IMR-90 (cell line): ENCODE measurements at regions not wholly inside any gene's neighbourhood (a gene's known extent, or its start where the extent isn't known, plus 50 kb on each side); places are given as distances from the start of the nearest gene placed in this dataset.
"Not testable (repeated sequence)": the region's sequence is repeated elsewhere in the genome, so short reads cannot be mapped to it uniquely, and the experiment has no call there.

Experiments used
- BHLHE40 ChIP-seq: fragments of 150-350 bp; IDR thresholded peaks from 2 replicates; pipeline ENCODE4 v1.6.1; 2016; ENCODE audit warnings: mild to moderate bottlenecking, low read depth, low read length
- CEBPB ChIP-seq: IDR thresholded peaks from 2 replicates; pipeline ENCODE4 v1.6.1; 2012; ENCODE audit warnings: low read depth, low read length, improper control_type of control experiment
- FOS ChIP-seq: fragments of 150-350 bp; IDR thresholded peaks from 2 replicates; pipeline ENCODE4 v1.6.1; 2016; ENCODE audit warnings: low read depth, low read length
- MAZ ChIP-seq: IDR thresholded peaks from 2 replicates; pipeline ENCODE4 v1.6.1; 2012; ENCODE audit warnings: low read depth, mild to moderate bottlenecking, low read length, improper control_type of control experiment, moderate library complexity, borderline replicate concordance
- MXI1 ChIP-seq: IDR thresholded peaks from 2 replicates; pipeline ENCODE4 v1.6.1; 2012; ENCODE audit warnings: low read depth, mild to moderate bottlenecking, low read length, moderate library complexity, borderline replicate concordance
- POLR2A ChIP-seq: IDR thresholded peaks from 2 replicates; pipeline ENCODE4 v1.6.1; 2012; ENCODE audit warnings: mild to moderate bottlenecking, low read depth, low read length
- RAD21 ChIP-seq: IDR thresholded peaks from 2 replicates; pipeline ENCODE4 v1.6.1; 2012; ENCODE audit warnings: low read length, improper control_type of control experiment
- RCOR1 ChIP-seq: IDR thresholded peaks from 2 replicates; pipeline ENCODE4 v1.6.1; 2012; ENCODE audit warnings: mild to moderate bottlenecking, low read length, improper control_type of control experiment; ENCODE audit not compliant: insufficient replicate concordance
- RFX5 ChIP-seq: IDR thresholded peaks from 2 replicates; pipeline ENCODE4 v1.8.0; 2012; ENCODE audit warnings: low read depth, mild to moderate bottlenecking, low read length, moderate library complexity
- SMC3 ChIP-seq: fragments of 150-350 bp; IDR thresholded peaks from 2 replicates; pipeline ENCODE4 v1.6.1; 2016; ENCODE audit warnings: low read depth, mild to moderate bottlenecking, antibody characterized with exemption, low read length, moderate library complexity
- TF ChIP-seq, protein P1 (sequence below): conservative IDR thresholded peaks from 2 replicates; pipeline ENCODE4 v1.5.1; 2012; ENCODE audit warnings: mild to moderate bottlenecking, low read depth, low read length, improper control_type of control experiment
- TF ChIP-seq, protein P2 (sequence below): fragments of 150-350 bp; IDR thresholded peaks from 2 replicates; pipeline ENCODE4 v1.6.1; 2017; ENCODE audit warnings: mild to moderate bottlenecking, antibody characterized with exemption, low read length, low read depth

DNA sequence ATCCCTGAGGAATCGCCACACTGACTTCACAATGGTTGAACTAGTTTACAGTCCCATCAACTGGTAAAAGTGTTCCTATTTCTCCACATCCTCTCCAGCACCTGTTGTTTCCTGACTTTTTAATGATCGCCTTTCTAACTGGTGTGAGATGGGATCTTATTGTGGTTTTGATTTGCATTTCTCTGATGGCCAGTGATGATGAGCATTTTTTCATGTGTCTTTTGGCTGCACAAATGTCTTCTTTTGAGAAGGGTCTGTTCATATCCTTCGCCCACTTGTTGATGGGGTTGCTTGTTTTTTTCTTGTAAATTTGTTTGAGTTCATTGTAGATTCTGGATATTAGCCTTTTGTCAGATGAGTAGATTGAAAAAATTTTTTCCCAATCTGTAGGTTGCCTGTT is 76.1 kb upstream of the SATB2 start:
- TF ChIP-seq RFX5, POLR2A, MXI1, BHLHE40, RAD21, CEBPB, SMC3, RCOR1, FOS, MAZ: not testable (repeated sequence)
- TF ChIP-seq, protein P1, sequence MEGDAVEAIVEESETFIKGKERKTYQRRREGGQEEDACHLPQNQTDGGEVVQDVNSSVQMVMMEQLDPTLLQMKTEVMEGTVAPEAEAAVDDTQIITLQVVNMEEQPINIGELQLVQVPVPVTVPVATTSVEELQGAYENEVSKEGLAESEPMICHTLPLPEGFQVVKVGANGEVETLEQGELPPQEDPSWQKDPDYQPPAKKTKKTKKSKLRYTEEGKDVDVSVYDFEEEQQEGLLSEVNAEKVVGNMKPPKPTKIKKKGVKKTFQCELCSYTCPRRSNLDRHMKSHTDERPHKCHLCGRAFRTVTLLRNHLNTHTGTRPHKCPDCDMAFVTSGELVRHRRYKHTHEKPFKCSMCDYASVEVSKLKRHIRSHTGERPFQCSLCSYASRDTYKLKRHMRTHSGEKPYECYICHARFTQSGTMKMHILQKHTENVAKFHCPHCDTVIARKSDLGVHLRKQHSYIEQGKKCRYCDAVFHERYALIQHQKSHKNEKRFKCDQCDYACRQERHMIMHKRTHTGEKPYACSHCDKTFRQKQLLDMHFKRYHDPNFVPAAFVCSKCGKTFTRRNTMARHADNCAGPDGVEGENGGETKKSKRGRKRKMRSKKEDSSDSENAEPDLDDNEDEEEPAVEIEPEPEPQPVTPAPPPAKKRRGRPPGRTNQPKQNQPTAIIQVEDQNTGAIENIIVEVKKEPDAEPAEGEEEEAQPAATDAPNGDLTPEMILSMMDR = not testable (repeated sequence)
- TF ChIP-seq, protein P2, sequence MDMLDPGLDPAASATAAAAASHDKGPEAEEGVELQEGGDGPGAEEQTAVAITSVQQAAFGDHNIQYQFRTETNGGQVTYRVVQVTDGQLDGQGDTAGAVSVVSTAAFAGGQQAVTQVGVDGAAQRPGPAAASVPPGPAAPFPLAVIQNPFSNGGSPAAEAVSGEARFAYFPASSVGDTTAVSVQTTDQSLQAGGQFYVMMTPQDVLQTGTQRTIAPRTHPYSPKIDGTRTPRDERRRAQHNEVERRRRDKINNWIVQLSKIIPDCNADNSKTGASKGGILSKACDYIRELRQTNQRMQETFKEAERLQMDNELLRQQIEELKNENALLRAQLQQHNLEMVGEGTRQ = not testable (repeated sequence)
